GM13976 (cell line): ENCODE measurements at regions not wholly inside any gene's neighbourhood (a gene's known extent, or its start where the extent isn't known, plus 50 kb on each side); places are given as distances from the start of the nearest gene placed in this dataset.

Source experiments
- DNase-seq: peaks from one replicate; pipeline ENCODE4 v3.0.0; 2012; ENCODE audit warnings: low spot score
- CTCF ChIP-seq: IDR thresholded peaks from 2 replicates; pipeline ENCODE4 v1.5.1; 2012; ENCODE audit warnings: borderline replicate concordance, mild to moderate bottlenecking; ENCODE audit not compliant: insufficient read depth; ENCODE audit errors: extremely low read depth, missing control alignments, control extremely low read depth
- in situ Hi-C: fragments of 300-500 bp; cut with MboI; formaldehyde crosslinking; loops from one replicate; pipeline ENCODE4 v1.12.0; 2022; ENCODE audit warnings: low sequenced_read_pairs, mixed read lengths, inconsistent platforms; ENCODE audit not compliant: unreplicated experiment

GRCh38 chr4:157934151-157934550 lies 238.7 kb downstream of the GASK1B start:
- no peak for TF ChIP-seq CTCF
- no peak for DNase-seq
- in situ Hi-C loops = no loop called here

GRCh38 chr4:157932936-157933335 lies 239.9 kb downstream of the GASK1B start:
- no peak for TF ChIP-seq CTCF
- DNase-seq = no peak
- in situ Hi-C loops = no loop called here

GRCh38 chr4:157929486-157929885 lies 243.3 kb downstream of the GASK1B start:
- in situ Hi-C loops = no loop called here
- TF ChIP-seq CTCF = no peak

GRCh38 chr4:157918036-157918832 lies 254.6 kb downstream of the GASK1B start:
- in situ Hi-C loops = no loop called here
- DNase-seq = no peak
- TF ChIP-seq CTCF = no peak

More at GRCh38 chr4:157929486-157929885, 243.3 kb downstream of the GASK1B start:
- DNase-seq = no peak

GRCh38 chr4:157912212-157912611 lies 260.6 kb downstream of the GASK1B start:
- no peak for TF ChIP-seq CTCF
- in situ Hi-C loops = no loop called here
- DNase-seq = no peak

GRCh38 chr4:157911662-157912061 lies 261.2 kb downstream of the GASK1B start:
- no peak for DNase-seq
- no peak for TF ChIP-seq CTCF
- in situ Hi-C loops = no loop called here
